ENCODE measurements at regions not wholly inside any gene's neighbourhood (a gene's known extent, or its start where the extent isn't known, plus 50 kb on each side); places are given as distances from the start of the nearest gene placed in this dataset.

GRCh38 chr2:199572571-199572970 lies 114.8 kb upstream of the SATB2 start:
- FAIRE-seq (no peak), ATAC-seq (no peak), DNase-seq (no peak)
- TF ChIP-seq CTCF (IDR thresholded peaks at IDR 0.05): no peak
- WGBS, 2 donors: 63 to 80% methylated on average over 1 of the region's 1 CpG
- Histone ChIP-seq H3K36me3 (no peaks in the 10 kb centered on the region), H3K27me3 (no peaks in the 10 kb centered on the region), H3K27ac (no peak overlapping the region), H3K4me3 (no peak overlapping the region), H3K9me3 (no peaks in the 10 kb centered on the region), H3K4me1 (no peaks in the 10 kb centered on the region)
- intact Hi-C loops (cut with DNase I): no loop called here

GRCh38 chr2:199570934-199571333 lies 113.2 kb upstream of the SATB2 start:
- no peak for TF ChIP-seq CTCF (IDR thresholded peaks at IDR 0.05)
- FAIRE-seq: no peak
- ATAC-seq: no peak

GRCh38 chr2:199569336-199569735 lies 111.6 kb upstream of the SATB2 start:
- WGBS, 2 donors: 46 to 68% methylated on average over 1 of the region's 1 CpG
- no peaks in the 10 kb centered on the region for H3K36me3 ChIP-seq
- no peaks in the 10 kb centered on the region for H3K9me3 ChIP-seq
- no peaks in the 10 kb centered on the region for H3K27me3 ChIP-seq
- intact Hi-C loops (cut with DNase I): no loop called here
- no peak for TF ChIP-seq CTCF (IDR thresholded peaks at IDR 0.05)
- no peak for FAIRE-seq
- no peak for DNase-seq
- ATAC-seq: no peak
- no peak overlapping the region for H3K27ac ChIP-seq
- H3K4me1 ChIP-seq: no peaks in the 10 kb centered on the region
- no peak overlapping the region for H3K4me3 ChIP-seq

More at GRCh38 chr2:199570934-199571333, 113.2 kb upstream of the SATB2 start:
- Histone ChIP-seq H3K27me3 (no peaks in the 10 kb centered on the region), H3K9me3 (no peaks in the 10 kb centered on the region), H3K4me3 (no peak overlapping the region), H3K4me1 (no peaks in the 10 kb centered on the region), H3K27ac (no peak overlapping the region), H3K36me3 (no peaks in the 10 kb centered on the region)
- no peak for DNase-seq
- intact Hi-C loops (cut with DNase I): no loop called here
- 50 to 61% methylated on average over 2 of the region's 2 CpGs for WGBS, 2 donors

GRCh38 chr2:199558156-199558555 lies 100.4 kb upstream of the SATB2 start:
- Histone ChIP-seq H3K27me3 (no peaks in the 10 kb centered on the region), H3K4me3 (no peak overlapping the region), H3K4me1 (no peaks in the 10 kb centered on the region), H3K9me3 (no peaks in the 10 kb centered on the region), H3K36me3 (no peaks in the 10 kb centered on the region), H3K27ac (no peak overlapping the region)
- intact Hi-C loops (cut with DNase I): no loop called here
- FAIRE-seq (no peak), ATAC-seq (no peak), DNase-seq (no peak)
- TF ChIP-seq CTCF (IDR thresholded peaks at IDR 0.05): no peak
- WGBS, 2 donors: 74 to 84% methylated on average over 14 of the region's 14 CpGs

- no peak overlapping the region for H3K27ac ChIP-seq
- H3K4me3 ChIP-seq: no peak overlapping the region
- H3K9me3 ChIP-seq: no peaks in the 10 kb centered on the region
- FAIRE-seq (no peak), DNase-seq (no peak), ATAC-seq (no peak)
- H3K4me1 ChIP-seq: no peaks in the 10 kb centered on the region
- intact Hi-C loops (cut with DNase I): no loop called here
- no peak for TF ChIP-seq CTCF (IDR thresholded peaks at IDR 0.05)
- no peaks in the 10 kb centered on the region for H3K36me3 ChIP-seq
- H3K27me3 ChIP-seq: no peaks in the 10 kb centered on the region
- 66 to 69% methylated on average over 12 of the region's 12 CpGs for WGBS, 2 donors
Observed at GRCh38 chr2:199556527-199557285, 99.0 kb upstream of the SATB2 start.

Measured in pancreas (tissue), 10 donors.